Forelimb muscle (tissue), 1 donor: ENCODE measurements at regions not wholly inside any gene's neighbourhood (a gene's known extent, or its start where the extent isn't known, plus 50 kb on each side); places are given as distances from the start of the nearest gene placed in this dataset.

Experiments
- DNase-seq: peaks from one replicate; pipeline ENCODE4 v3.0.0-alpha.2; 2013; ENCODE audit warnings: low read depth

DNA sequence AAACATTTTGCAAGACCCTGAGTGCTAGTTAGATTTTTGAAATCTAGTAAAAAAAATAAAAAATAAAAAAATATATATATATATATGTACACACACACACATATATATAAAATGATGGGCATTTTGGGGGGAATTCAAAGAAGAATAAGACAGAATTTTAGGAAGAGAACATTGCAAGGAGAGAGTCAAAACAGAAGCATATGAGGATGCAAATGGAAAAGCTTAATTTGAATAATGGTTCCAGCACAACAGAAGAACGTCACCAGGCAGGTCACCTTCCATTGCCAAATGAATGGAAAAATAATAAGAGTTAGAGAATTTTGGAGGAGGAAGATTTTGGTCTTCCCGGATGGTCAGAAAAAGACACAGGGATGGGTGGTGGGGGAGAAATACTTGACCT, 1097.2 kb downstream of the BCL11A start:
- no peak for DNase-seq

DNA sequence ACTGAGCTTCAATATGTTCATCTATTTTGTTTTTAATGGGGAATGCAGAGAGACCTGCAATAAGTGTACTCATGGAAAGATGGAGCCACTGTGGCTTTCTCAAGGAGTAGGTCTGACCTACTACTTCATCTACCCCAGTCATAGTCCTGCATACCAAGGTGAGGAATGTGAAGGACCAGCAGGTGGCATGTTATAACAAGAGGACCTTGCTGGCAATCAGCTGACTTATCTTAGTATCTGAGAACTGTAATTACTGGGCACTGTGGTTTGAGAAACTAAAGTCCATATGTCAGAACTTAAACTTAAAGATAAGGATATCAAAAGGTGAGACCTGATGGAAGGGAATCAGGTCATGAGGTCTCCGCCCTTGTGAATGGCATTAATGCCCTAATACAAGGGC, 1104.2 kb downstream of the BCL11A start:
- no peak for DNase-seq

DNA sequence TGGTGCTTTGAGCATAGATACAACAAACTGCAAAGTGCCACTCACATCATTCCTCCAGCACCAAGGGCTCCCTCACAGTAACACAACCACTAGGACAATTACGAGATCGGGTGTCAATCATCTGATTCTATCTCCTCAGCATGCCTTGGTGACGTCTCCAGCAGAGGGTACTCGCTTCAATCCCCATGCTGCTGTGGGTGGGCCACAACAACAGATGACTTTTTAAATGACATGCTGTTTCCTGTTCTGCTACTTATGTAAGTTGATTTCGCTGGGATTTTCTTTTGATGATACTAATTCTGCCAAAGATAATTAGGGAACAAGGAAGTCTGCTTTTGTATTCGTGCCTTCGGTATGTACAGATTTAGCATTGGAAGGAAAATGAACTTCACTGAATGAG, 1113.0 kb downstream of the BCL11A start:
- no peak for DNase-seq

DNA sequence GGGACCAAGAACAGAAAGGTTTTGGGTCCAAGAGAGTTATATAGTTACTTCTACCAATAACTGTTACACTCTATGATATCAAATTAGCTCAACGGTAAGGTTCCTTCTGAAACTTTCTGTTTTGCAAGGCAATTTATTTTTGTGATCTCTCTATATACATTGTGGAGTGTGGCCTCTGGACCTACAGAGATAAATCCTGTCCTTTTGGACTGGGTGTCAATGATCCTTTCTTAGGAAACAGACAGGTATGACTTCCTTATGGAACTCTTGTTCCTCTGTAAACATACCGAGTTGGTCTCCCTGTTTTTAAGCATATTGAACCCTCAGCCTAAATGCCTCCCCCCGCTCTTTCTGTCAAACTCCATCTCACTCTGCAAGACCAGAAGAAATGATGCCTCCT, 1117.8 kb downstream of the BCL11A start:
- DNase-seq, result no peak

DNA sequence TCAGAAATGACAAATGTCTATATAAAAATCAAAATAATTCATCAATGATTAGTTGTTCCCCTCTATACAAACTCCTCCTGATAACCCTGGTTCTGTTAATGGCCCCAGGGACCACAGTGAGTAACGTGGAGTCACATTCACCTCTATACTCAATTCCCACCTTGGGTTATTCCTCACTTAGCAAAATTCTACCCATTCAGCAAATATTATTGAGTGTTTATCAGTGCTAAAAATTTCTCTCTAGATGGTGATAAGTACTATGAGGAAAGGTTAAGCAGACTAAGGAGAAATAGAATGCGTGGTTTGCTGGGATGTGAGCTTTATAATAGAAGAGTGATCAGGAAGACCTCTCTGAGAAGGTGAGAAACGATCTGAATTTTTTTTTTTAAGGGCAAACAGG, 1124.5 kb downstream of the BCL11A start:
- no peak for DNase-seq

GRCh38 chr2:59427980-59428379, 1125.5 kb downstream of the BCL11A start:
- DNase-seq, result no peak

GRCh38 chr2:59425247-59425646, 1128.2 kb downstream of the BCL11A start:
- no peak for DNase-seq

DNA sequence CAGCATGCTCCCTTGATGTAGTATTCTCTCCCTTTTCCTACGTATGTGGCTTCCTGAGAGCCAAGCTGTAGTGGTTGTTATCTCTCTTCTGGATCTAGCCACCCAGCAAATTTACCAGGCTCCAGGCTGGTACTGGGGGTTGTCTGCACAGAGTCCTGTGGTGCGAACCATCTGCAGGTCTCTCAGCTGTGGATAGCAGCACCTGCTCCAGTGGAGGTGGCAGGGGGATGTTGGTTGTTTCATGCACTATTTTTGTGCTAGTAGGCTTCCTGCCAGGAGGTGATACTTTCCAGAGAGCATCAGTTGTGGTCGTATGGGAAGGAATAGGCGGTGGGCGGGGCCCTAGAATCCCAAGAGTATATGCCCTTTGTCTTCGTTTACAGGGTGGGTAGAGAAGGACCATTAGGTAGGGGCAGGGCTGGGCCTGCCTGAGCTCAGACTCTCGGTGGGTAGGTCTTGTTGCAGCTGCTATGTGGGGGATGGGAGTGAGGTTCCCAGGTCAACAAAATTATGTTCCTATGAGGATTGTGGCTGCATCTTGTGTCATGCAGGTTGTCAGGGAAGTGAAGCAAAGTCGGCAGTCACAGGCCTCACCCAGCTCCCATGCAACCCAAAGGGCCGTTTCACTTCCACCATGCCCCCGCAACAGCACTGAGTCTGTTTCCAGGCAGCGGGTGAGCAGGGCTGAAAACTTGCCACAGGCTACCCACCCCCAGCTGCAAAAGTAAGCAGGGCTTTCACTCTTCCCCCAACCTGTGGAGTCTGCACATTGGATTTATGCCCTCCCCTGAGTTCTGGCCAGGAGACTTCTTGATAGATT, 1139.5 kb downstream of the BCL11A start:
- no peak for DNase-seq

DNA sequence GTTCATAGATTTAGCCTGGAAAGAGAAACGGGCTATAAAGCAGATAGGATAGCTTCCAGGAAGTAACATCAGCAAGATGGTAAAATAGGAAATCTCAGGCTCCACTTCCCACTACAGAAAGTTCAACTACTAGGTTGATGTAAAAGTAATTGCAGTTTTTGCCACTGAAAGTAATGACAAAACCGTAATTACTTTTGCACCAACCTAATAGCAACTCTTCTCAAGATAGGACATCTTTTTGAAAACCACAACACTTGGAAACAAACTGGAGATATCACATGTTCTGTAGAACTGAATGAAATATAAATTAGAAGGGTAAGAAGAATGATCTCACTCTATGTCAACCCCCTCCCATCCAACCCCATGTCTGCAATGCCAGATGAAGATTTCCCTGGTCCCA, 1154.3 kb downstream of the BCL11A start:
- DNase-seq, result no peak

DNA sequence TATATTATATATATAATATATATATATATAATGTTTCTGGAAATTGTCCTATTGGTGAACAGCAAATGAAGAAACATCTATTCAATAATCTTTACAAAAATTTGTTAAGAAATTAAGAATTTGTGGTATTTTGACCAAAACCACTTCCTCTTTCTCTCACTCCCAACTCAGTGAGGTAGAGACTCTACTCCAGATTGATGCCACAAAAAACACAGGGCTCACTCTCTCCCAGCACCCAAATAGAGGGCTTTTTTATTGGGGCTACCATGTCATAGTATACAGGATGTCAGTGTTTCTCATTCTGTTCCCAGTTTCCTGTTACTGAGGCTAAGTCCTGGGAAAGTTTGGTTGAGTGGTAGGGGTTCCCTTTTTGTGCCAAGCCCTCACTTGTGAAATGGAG, 1155.4 kb downstream of the BCL11A start:
- no peak for DNase-seq

GRCh38 chr2:59395119-59395518, 1154.0 kb upstream of the FANCL start:
- no peak for DNase-seq

- no peak for DNase-seq
These were observed 1150.8 kb upstream of the FANCL start for GRCh38 chr2:59391896-59392295.

DNA sequence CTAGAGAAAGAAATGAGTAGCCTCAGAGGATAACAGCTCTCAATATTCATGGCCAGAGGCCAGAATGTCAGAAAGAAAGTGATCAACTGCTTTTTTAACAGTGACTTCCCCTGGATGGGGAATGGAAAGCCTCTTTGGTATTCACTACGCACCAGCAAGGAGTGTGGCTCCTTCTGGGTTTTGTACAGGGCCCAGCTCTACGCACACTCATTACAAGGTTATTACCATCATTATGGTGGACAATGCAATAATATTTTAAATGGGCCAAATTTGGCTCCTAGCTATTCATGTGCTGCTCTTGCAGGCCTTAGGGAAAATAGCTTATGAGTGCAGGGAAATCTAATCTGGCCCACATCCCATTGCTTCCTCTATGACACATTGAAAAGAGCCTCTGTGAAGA, 1149.5 kb upstream of the FANCL start:
- DNase-seq, result no peak

DNA sequence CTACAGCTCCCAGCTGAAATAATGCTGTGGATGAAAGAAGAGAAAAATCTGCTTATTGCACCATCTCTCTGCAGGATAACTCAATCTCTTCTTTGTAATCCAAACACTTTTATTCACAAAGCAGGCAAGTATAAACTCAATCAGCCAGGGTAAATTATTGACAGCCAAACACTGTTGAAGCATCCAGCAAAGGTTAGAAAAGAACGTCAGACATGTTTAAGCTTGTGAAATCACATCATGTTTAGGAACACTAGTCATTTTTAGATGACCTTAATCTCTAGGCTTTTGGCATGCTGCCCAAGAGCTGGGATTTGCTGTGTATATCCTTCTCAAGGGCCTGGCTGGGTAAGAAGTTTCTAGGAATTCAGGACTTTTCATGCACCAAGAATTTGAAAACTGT, 1148.1 kb upstream of the FANCL start:
- DNase-seq, result no peak

GRCh38 chr2:59385971-59386370, 1144.8 kb upstream of the FANCL start:
- DNase-seq, result no peak

GRCh38 chr2:59383473-59383872, 1142.3 kb upstream of the FANCL start:
- DNase-seq, result no peak

GRCh38 chr2:59378127-59378526, 1137.0 kb upstream of the FANCL start:
- no peak for DNase-seq

GRCh38 chr2:59366288-59366687, 1125.2 kb upstream of the FANCL start:
- DNase-seq, result no peak

GRCh38 chr2:59354498-59354897, 1113.4 kb upstream of the FANCL start:
- DNase-seq, result no peak

GRCh38 chr2:59353306-59353921, 1112.3 kb upstream of the FANCL start:
- no peak for DNase-seq

- DNase-seq, result no peak
These were observed 1101.0 kb upstream of the FANCL start for GRCh38 chr2:59342166-59342565.

DNA sequence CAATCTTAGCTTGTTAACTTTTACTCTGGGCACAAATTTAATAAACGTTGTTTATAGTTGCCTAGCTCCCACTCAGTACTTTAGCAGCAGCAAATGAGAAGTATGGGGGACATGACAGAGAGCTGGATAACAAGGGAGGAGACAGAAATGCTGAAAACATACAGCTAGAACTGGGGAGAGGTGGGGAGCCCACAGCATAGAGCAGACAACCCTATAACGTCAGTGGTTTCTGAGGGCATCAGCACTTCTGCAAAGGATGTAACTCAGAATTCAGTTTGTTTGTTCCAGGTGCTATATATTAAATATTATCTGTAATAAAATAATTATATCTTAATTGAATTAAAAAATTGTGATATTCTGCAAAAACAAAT, 1098.7 kb upstream of the FANCL start:
- no peak for DNase-seq

DNA sequence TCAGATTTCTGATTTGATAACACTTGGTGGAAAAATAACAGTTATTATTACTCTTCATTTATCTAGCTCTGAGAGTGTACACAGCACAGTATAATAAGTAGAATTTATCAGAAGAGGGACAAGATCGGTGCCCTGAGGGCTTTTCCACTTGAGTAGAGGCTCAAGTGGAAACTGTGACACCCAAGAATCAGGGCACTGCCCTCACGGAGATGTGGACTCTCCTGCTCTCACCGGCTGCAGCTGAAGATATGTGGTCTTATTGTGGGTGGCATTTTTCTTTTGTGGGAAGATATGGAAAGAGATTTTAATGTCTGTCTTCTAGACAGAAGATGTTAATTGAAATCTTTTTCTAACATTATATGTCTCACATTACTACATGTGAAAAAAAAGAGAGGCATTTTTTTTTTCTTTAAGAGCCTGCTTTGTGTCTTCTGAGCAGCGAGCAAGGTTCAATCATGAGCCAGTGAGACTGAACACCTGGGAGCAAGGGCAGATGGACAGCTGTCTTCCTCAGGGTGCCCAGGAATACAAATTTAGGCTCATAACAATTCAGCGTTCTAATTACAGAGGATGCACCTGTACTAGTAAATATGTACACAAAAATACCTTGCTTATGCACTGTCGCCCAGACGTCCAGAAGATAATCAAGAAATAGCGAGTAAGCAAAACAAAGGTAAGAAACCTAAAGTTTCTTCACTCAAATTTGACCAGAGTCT, 1098.2 kb upstream of the FANCL start:
- no peak for DNase-seq
